IMR-90 (cell line): ENCODE measurements at regions not wholly inside any gene's neighbourhood (a gene's known extent, or its start where the extent isn't known, plus 50 kb on each side); places are given as distances from the start of the nearest gene placed in this dataset.

Experiments
- BHLHE40 ChIP-seq: fragments of 150-350 bp; IDR thresholded peaks from 2 replicates; pipeline ENCODE4 v1.6.1; 2016; ENCODE audit warnings: mild to moderate bottlenecking, low read depth, low read length
- CEBPB ChIP-seq: IDR thresholded peaks from 2 replicates; pipeline ENCODE4 v1.6.1; 2012; ENCODE audit warnings: low read depth, low read length, improper control_type of control experiment
- CHD1 ChIP-seq: IDR thresholded peaks from 2 replicates; pipeline ENCODE4 v1.6.1; 2012; ENCODE audit warnings: low read depth, low read length, improper control_type of control experiment
- ELK1 ChIP-seq: fragments of 150-350 bp; IDR thresholded peaks from 2 replicates; pipeline ENCODE4 v1.6.1; 2016; ENCODE audit warnings: low read depth, mild to moderate bottlenecking, low read length, moderate library complexity, borderline replicate concordance
- MAFK ChIP-seq: IDR thresholded peaks from 2 replicates; pipeline ENCODE4 v1.6.1; 2012; ENCODE audit warnings: low read depth, low read length, improper control_type of control experiment
- MAZ ChIP-seq: IDR thresholded peaks from 2 replicates; pipeline ENCODE4 v1.6.1; 2012; ENCODE audit warnings: low read depth, mild to moderate bottlenecking, low read length, improper control_type of control experiment, moderate library complexity, borderline replicate concordance
- MXI1 ChIP-seq: IDR thresholded peaks from 2 replicates; pipeline ENCODE4 v1.6.1; 2012; ENCODE audit warnings: low read depth, mild to moderate bottlenecking, low read length, moderate library complexity, borderline replicate concordance
- POLR2A ChIP-seq: IDR thresholded peaks from 2 replicates; pipeline ENCODE4 v1.6.1; 2012; ENCODE audit warnings: mild to moderate bottlenecking, low read depth, low read length
- RAD21 ChIP-seq: IDR thresholded peaks from 2 replicates; pipeline ENCODE4 v1.6.1; 2012; ENCODE audit warnings: low read length, improper control_type of control experiment
- RCOR1 ChIP-seq: IDR thresholded peaks from 2 replicates; pipeline ENCODE4 v1.6.1; 2012; ENCODE audit warnings: mild to moderate bottlenecking, low read length, improper control_type of control experiment; ENCODE audit not compliant: insufficient replicate concordance
- RFX5 ChIP-seq: IDR thresholded peaks from 2 replicates; pipeline ENCODE4 v1.8.0; 2012; ENCODE audit warnings: low read depth, mild to moderate bottlenecking, low read length, moderate library complexity
- USF2 ChIP-seq: fragments of 150-350 bp; IDR thresholded peaks from 2 replicates; pipeline ENCODE4 v1.6.1; 2017; ENCODE audit warnings: mild to moderate bottlenecking, antibody characterized with exemption, low read length, low read depth
- TF ChIP-seq, protein P1 (sequence below): conservative IDR thresholded peaks from 2 replicates; pipeline ENCODE4 v1.5.1; 2012; ENCODE audit warnings: mild to moderate bottlenecking, low read depth, low read length, improper control_type of control experiment

- TF ChIP-seq, protein P1, sequence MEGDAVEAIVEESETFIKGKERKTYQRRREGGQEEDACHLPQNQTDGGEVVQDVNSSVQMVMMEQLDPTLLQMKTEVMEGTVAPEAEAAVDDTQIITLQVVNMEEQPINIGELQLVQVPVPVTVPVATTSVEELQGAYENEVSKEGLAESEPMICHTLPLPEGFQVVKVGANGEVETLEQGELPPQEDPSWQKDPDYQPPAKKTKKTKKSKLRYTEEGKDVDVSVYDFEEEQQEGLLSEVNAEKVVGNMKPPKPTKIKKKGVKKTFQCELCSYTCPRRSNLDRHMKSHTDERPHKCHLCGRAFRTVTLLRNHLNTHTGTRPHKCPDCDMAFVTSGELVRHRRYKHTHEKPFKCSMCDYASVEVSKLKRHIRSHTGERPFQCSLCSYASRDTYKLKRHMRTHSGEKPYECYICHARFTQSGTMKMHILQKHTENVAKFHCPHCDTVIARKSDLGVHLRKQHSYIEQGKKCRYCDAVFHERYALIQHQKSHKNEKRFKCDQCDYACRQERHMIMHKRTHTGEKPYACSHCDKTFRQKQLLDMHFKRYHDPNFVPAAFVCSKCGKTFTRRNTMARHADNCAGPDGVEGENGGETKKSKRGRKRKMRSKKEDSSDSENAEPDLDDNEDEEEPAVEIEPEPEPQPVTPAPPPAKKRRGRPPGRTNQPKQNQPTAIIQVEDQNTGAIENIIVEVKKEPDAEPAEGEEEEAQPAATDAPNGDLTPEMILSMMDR = no peak
- TF ChIP-seq CEBPB (no peak), POLR2A (no peak), RFX5 (no peak), MAZ (no peak), ELK1 (no peak), USF2 (no peak), MAFK (no peak), RAD21 (no peak), CHD1 (no peak), MXI1 (no peak), RCOR1 (no peak), BHLHE40 (no peak)
Measured at GRCh38 chr10:117754770-117755658, 212.5 kb downstream of the EMX2 start.
